IgD-negative memory B cell (primary cell): ENCODE measurements at regions not wholly inside any gene's neighbourhood (a gene's known extent, or its start where the extent isn't known, plus 50 kb on each side); places are given as distances from the start of the nearest gene placed in this dataset.
A peak's percentile ranks its signal among the peaks of the same experiment; 100 is the strongest.
"Not testable (repeated sequence)": the region's sequence is repeated elsewhere in the genome, so short reads cannot be mapped to it uniquely, and the experiment has no call there.

Experiments used
- H3K27ac Mint-ChIP-seq, 3 donors: one replicate each; pipeline ENCODE4 v1.8.0; 2020 to 2022; ENCODE audit warnings: mild to moderate bottlenecking in 3 of 3, mixed read lengths in 3 of 3, moderate library complexity in 1 of 3
- H3K27me3 Mint-ChIP-seq: one replicate; pipeline ENCODE4 v1.8.0; 2021; ENCODE audit warnings: mixed read lengths
- H3K36me3 Mint-ChIP-seq: one replicate; pipeline ENCODE4 v1.8.0; 2020; ENCODE audit warnings: mild to moderate bottlenecking, mixed read lengths
- H3K4me1 Mint-ChIP-seq, 3 donors: one replicate each; pipeline ENCODE4 v1.8.0; 2020 to 2022; ENCODE audit warnings: mixed read lengths in 3 of 3, mild to moderate bottlenecking in 1 of 3
- H3K4me3 Mint-ChIP-seq, 4 donors: one replicate each; pipeline ENCODE4 v1.8.0; 2020 to 2022; ENCODE audit warnings: mild to moderate bottlenecking in 4 of 4, mixed read lengths in 4 of 4, moderate library complexity in 3 of 4
- H3K9me3 Mint-ChIP-seq, 3 donors: one replicate each; pipeline ENCODE4 v1.8.0; 2020 to 2021; ENCODE audit warnings: mixed read lengths in 3 of 3, mild to moderate bottlenecking in 1 of 3

DNA sequence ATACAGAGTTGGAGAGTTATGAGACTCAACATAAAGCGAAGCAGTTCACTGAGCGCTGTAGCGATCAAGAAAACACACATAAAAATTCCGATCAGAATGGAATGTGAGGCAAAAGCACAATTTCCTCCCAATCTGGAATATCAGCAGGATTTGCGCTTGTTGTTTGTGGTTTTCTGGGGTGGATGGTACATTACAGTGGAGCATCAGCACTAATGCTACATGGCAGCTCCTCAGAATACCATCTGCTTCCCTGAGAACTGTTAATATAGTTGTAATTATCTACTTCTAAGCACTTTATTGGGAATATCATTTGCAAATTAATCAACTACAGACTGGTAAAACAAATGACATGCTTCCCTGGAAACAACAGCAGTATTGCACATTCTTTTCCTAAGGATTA is 324.1 kb upstream of the PPARGC1A start:
- H3K4me3 Mint-ChIP-seq = no peak overlapping the region
- H3K4me1 Mint-ChIP-seq = no peaks in the 10 kb centered on the region
- H3K9me3 Mint-ChIP-seq = peaks cover 0 to 4% (median 3%) of the 10 kb centered on the region in 3 donors
- H3K36me3 Mint-ChIP-seq = no peaks in the 10 kb centered on the region
- no peaks in the 10 kb centered on the region for H3K27me3 Mint-ChIP-seq
- no peak overlapping the region for H3K27ac Mint-ChIP-seq

DNA sequence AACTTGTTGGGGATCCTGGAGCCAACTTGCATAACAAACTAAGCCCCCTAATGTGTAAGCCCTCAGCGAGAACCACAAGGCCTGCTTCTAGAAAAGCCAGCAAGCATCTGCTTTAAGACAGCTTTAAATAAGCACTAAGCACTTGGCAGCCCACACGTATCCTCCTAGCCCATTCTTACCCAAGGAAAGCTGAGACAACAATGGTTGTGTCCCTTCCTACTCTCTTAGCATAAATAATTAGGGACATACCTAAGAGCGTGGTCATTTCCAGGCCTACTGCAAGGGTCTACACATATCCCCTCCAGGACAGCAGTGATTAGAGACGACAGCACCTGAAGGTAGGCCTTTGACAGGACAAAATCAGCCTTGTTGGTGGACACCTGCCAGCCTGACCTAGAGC is 322.8 kb upstream of the PPARGC1A start:
- Mint-ChIP-seq H3K4me1 (no peaks in the 10 kb centered on the region), H3K9me3 (peaks cover 0 to 5% (median 0%) of the 10 kb centered on the region in 3 donors), H3K27ac (no peak overlapping the region), H3K4me3 (no peak overlapping the region), H3K27me3 (no peaks in the 10 kb centered on the region), H3K36me3 (no peaks in the 10 kb centered on the region)

DNA sequence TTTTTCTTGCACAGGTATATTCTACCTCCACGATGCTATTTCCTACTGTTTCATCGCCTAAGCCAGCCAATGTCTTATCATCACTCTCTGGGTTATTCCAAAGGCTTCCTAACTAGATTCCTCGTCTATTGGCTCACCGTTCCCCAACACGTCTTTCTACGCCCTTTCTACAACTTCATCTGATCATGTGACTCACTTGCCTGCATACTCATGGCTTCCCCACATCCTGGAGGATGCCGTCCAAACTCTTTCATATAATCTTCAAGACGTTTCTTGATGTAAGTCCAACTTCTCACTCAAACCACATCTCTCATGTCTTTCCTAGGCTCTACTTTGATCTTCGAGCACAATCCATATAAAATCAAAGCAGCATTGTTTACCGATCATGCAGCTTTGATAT is 322.0 kb upstream of the PPARGC1A start:
- Mint-ChIP-seq H3K36me3 (no peaks in the 10 kb centered on the region), H3K27me3 (no peaks in the 10 kb centered on the region), H3K27ac (no peak overlapping the region)

DNA sequence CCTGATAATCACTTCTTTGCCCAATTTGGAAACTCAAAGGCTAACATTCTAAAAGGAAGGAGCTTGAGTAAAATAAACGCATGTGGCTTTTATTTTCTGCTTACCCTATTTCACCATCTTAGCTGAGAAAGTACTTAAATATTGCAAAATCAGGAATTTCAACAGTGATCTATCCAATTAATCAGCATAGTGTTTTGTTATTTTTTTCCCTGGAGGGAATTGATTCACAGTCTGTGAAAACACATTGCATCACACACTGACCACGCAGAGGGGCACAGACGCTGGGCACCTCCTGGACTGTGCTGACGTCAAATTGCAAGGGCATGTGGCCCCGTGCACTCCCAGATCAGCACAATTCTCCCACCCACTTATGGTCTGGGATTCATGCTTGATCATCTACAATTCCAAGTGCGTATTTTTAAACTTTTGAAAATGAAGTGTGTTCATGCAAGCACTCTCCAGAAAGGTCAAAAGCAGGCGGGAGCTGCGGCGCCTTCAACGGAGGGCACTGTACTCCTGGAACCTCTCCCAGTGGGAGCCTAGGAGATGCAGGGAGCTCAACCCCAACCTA is 320.6 kb upstream of the PPARGC1A start:
- peaks cover 0 to 5% (median 0%) of the 10 kb centered on the region in 3 donors for H3K9me3 Mint-ChIP-seq
- no peaks in the 10 kb centered on the region for H3K27me3 Mint-ChIP-seq
- H3K27ac Mint-ChIP-seq = no peak overlapping the region
- no peaks in the 10 kb centered on the region for H3K36me3 Mint-ChIP-seq
- no peaks in the 10 kb centered on the region for H3K4me1 Mint-ChIP-seq
- no peak overlapping the region for H3K4me3 Mint-ChIP-seq

More for the DNA sequence above, 322.0 kb upstream of the PPARGC1A start:
- H3K9me3 Mint-ChIP-seq = peaks cover 0 to 5% (median 0%) of the 10 kb centered on the region in 3 donors
- no peak overlapping the region for H3K4me3 Mint-ChIP-seq
- H3K4me1 Mint-ChIP-seq = no peaks in the 10 kb centered on the region

DNA sequence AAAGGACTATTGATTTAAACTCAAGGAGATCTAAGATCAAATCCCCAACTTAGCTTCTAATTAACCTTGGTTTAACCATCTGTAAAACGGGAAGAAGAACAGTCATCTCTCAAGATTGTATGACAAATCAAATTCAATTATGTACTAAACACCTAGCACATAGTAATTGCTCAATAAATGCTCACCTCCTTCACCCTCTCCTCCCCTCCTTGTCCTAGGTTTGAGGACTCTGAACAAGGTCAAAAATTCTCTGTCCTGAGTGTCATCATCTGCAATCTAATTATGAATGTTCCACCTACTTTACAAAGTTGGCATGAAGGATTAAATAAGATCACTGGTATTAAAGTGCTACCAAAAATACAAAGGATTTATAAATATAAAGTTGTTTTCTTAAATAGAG is 320.1 kb upstream of the PPARGC1A start:
- H3K27ac Mint-ChIP-seq = no peak overlapping the region
- H3K9me3 Mint-ChIP-seq = peaks cover 0 to 5% (median 0%) of the 10 kb centered on the region in 3 donors
- H3K4me3 Mint-ChIP-seq = no peak overlapping the region
- H3K27me3 Mint-ChIP-seq = no peaks in the 10 kb centered on the region
- H3K36me3 Mint-ChIP-seq = no peaks in the 10 kb centered on the region
- no peaks in the 10 kb centered on the region for H3K4me1 Mint-ChIP-seq

DNA sequence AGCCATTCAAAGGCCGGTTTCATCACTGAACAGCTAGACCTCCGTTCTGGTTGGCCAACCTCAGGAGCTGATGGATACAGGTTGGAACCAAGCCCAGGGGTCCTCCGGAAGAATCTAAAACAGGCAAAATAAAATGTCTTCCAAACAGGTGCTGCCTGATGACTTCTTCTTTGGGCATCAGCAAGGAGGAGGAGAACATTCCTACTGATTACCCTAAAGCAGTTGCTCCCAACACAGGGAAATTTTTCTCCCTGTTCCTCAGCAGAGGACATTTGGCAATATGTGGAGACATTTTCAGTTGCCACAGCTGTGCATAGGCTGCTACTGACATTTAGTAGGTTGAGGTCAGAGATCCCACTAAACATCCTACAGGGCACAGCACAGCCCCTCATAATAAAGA is 319.3 kb upstream of the PPARGC1A start:
- Mint-ChIP-seq H3K4me1 (no peaks in the 10 kb centered on the region), H3K4me3 (no peak overlapping the region), H3K9me3 (peaks cover 0 to 5% (median 0%) of the 10 kb centered on the region in 3 donors), H3K36me3 (no peaks in the 10 kb centered on the region), H3K27ac (no peak overlapping the region), H3K27me3 (no peaks in the 10 kb centered on the region)

DNA sequence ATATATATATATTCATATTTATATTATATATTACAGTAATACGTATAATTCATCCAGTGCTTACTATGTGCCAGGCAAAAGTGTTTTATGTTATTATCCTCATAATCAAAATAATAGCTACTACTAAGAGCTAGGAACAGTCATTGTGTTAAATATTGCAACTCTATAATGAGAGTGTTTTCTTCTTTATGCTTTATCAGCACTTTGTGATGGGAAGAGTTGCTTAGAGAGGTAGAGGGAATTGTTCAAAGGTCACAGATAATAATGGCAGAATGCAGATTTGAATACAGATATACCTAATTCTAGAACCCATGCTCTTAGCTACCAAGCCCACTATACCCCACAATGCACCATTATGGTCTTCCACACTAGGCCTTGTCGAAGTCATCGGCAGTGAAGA is 318.8 kb upstream of the PPARGC1A start:
- Mint-ChIP-seq H3K9me3 (peaks cover 0 to 5% (median 0%) of the 10 kb centered on the region in 3 donors), H3K4me1 (no peaks in the 10 kb centered on the region), H3K27ac (no peak overlapping the region), H3K4me3 (no peak overlapping the region), H3K27me3 (no peaks in the 10 kb centered on the region), H3K36me3 (no peaks in the 10 kb centered on the region)

DNA sequence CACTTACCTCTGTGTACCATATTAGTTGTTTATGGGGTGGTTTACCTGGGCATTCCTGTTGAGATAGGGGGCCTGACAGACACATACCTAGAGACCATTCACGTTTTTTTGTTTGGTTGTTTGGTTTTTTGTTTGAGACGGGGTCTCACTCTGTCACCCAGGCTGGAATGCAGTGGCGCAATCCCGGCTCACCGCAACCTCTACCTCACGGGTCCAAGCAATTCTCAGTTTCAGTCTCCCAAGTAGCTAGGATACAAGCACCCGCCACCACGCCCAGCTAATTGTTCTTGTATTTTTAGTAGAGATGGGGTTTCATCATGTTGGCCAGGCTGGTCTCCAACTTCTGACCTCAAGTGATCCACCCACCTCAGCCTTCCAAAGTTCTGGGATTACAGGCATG is 314.9 kb upstream of the PPARGC1A start:
- not testable (repeated sequence) for H3K9me3 Mint-ChIP-seq, H3K27ac Mint-ChIP-seq, H3K27me3 Mint-ChIP-seq, H3K36me3 Mint-ChIP-seq, H3K4me1 Mint-ChIP-seq, H3K4me3 Mint-ChIP-seq

DNA sequence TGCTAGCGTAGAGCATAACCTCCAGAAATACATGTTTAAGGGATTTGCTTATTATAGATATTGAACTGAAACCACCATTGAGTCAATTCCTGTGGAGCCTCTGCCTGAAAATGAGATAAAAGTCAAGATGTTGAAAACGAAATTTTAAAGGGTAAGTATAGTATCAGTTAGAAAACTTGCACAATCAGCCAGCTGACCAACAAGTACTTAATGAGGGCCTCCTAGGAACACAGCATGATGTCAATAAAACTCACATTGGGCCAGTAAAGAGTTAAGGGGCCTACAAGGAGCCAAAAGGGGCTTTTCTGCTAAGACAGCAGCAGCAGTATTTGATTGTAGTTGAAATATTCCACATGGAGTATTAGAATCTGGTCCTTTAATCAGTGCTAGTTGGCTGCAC is 314.1 kb upstream of the PPARGC1A start:
- H3K4me1 Mint-ChIP-seq = no peaks in the 10 kb centered on the region
- H3K27me3 Mint-ChIP-seq = no peaks in the 10 kb centered on the region
- peaks cover 0 to 2% (median 0%) of the 10 kb centered on the region in 3 donors for H3K9me3 Mint-ChIP-seq
- H3K36me3 Mint-ChIP-seq = no peaks in the 10 kb centered on the region
- peak overlapping the region in 1 of 4 donors; percentile 12 for H3K4me3 Mint-ChIP-seq
- H3K27ac Mint-ChIP-seq = no peak overlapping the region

DNA sequence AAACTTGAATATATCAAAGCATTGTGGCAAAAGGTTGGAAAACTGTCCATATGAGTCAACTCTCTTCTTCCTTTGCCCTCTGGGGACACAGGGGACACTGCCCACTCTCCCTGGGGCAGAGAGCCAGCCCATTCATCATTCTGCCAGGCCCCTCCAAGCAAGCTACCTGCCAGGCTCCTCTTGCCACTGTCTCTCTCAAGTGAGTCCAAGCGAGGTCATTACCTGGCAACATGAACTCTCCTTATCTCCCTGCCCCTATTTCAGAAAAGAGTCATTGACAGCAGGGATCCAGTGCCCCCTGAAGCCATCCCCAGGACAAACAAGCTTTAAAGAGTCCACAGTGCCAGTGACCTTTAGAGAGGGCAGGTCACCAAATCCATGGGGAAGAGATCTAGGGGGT is 312.7 kb upstream of the PPARGC1A start:
- no peaks in the 10 kb centered on the region for H3K4me1 Mint-ChIP-seq
- no peaks in the 10 kb centered on the region for H3K36me3 Mint-ChIP-seq
- H3K27ac Mint-ChIP-seq = peak overlapping the region in 2 of 3 donors; percentile 23 to 41
- H3K4me3 Mint-ChIP-seq = no peak overlapping the region
- H3K27me3 Mint-ChIP-seq = no peaks in the 10 kb centered on the region
- no peaks in the 10 kb centered on the region for H3K9me3 Mint-ChIP-seq

DNA sequence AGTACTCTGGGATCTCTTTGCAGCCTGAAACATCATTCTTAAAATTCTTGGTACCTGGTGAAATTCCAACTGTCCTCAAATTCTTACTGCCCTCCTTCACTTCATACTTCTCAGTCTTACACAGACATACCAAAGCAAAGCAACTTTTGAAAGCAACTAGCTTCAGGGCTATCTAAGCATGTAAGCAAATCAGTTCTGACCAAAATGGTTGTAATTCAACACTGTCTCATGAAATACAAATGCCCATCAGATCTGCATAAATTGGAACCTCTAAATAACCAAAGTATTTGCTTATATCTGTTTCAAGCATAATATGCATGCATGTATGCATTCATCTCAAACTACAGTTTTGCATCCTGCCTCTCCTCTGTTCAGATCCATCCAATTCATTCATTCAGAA is 308.1 kb upstream of the PPARGC1A start:
- Mint-ChIP-seq H3K4me3 (no peak overlapping the region), H3K36me3 (no peaks in the 10 kb centered on the region), H3K27ac (no peak overlapping the region), H3K27me3 (no peaks in the 10 kb centered on the region), H3K4me1 (no peaks in the 10 kb centered on the region), H3K9me3 (peaks cover 0 to 2% (median 0%) of the 10 kb centered on the region in 3 donors)

DNA sequence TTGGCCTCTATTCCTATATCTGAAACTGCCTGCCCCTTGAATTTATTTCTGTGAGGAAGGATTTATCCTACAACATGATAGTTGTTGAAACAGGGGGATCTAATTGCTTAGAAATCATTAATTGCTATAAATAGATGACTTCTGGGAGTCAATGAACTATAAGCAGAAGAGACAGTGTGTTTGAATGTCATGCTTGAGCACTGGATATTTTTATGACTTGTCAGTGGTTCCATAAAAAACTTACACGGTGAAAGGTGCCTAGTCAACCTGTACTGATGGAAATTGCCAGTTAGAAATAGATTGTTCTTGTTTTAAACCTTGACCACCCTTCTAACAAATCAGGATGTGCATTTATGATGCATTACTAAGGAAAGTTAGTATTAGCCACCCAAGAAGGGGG is 306.9 kb upstream of the PPARGC1A start:
- H3K4me1 Mint-ChIP-seq = no peaks in the 10 kb centered on the region
- H3K27me3 Mint-ChIP-seq = no peaks in the 10 kb centered on the region
- peaks cover 0 to 2% (median 2%) of the 10 kb centered on the region in 3 donors for H3K9me3 Mint-ChIP-seq
- no peak overlapping the region for H3K4me3 Mint-ChIP-seq
- no peak overlapping the region for H3K27ac Mint-ChIP-seq
- no peaks in the 10 kb centered on the region for H3K36me3 Mint-ChIP-seq

DNA sequence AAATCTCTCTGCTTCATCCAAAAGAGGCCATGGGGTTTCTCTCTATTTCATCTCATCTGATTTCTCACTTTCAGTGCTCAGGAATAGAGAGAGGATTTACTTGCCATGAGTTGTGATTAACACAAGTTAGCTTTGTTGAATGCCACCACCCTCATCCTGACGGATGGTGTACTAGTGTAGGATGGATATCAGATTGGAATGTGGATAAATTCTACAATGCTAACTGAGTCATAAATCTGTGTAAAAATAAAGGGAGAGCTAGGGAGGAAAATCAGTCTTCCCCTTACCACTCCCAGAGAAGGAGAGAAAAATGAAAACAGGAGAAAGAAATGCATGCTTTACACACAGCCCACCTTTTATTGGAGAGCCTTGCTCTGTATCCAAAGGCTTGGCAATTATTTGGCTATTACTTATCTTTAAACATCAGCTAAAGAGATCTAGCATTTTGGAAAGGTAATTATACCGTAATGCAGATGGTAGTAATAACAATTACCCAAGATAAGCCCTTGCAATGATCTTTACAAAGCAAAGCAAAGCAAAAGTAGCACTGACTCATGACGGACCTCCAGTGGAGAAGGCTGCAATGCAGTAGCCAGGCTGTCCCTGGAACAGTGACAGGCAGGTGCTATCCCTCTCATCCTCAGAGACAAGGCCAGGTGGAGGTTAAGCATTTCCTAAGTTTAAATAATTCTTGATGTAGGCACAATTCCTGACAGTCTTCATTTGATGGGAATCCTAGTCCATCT is 306.3 kb upstream of the PPARGC1A start:
- Mint-ChIP-seq H3K36me3 (no peaks in the 10 kb centered on the region), H3K27me3 (no peaks in the 10 kb centered on the region), H3K4me3 (no peak overlapping the region), H3K4me1 (no peaks in the 10 kb centered on the region), H3K27ac (no peak overlapping the region), H3K9me3 (peaks cover 0 to 2% (median 2%) of the 10 kb centered on the region in 3 donors)

DNA sequence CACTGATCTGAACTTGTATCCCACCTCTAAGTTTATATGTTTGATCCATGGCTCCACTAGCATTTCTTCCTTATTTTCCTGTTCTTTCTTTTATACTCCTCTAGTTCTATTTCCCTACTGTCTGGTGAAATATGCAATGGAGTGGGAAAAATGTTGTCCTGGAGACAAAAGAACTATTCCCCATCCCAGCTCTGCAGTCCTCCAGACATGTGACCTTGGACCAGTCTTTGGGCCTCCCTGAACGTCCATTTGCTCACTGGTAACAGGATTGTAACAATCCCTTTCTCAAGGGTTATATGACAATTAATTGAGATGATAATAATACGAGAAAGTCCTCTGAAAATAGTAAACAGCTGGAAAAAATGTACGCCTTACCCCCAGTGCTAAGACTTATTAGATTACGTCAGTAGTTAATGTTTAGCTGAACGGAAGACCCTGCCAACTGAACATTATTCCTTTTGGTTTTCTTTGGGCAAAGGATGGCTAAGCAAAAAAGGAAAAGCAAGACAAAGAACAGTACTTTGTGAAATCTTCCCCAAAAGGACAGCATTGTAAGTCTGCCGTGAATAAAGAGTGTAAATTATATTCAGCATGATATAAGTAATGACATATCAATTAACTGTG is 302.3 kb upstream of the PPARGC1A start:
- no peak overlapping the region for H3K4me3 Mint-ChIP-seq
- peaks cover 0 to 6% (median 2%) of the 10 kb centered on the region in 3 donors for H3K9me3 Mint-ChIP-seq
- no peaks in the 10 kb centered on the region for H3K4me1 Mint-ChIP-seq
- no peaks in the 10 kb centered on the region for H3K36me3 Mint-ChIP-seq
- H3K27ac Mint-ChIP-seq = no peak overlapping the region
- H3K27me3 Mint-ChIP-seq = no peaks in the 10 kb centered on the region

DNA sequence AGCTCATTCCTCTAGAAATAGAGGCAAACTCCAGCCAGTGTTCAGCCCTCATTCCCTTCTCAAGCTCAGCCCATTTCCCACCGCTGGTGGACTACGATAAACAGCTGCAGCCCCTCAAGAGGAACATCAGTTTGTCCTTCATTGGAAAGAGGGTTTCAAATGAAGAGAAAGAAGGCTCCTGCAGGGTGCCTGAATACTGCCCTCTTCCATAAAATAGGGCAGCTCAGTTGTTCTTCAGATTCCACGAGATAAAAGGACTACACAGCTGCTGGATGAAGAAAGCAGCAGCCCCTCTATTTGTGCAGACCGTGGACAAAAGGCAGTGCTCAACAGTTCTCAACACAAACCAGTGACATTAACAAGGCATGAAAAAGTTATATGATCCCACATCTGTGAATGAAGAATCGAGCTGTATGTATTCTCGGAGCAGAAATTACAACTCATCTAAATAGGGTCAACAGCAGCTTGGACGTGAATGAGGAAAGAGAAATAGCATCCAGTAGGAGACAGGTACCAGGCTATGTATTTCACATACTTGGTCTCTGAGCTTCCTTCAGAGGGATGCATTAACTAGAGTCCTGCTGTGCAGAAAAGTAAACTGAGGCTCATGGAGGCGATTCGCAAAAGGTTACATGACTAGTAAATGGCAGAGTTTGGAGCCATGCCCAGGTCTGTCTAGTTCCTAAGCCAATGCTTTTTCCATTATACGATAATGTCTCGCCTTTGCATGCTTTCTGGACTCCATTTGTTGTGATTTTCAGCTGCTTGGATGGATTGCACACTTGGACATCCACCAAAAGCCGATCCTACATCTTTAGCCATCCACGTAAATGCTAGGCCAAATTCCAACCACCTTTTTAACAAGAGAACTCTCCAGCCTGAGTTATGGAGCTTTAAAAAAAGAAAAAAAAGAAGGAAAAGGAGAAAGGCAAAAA is 301.2 kb upstream of the PPARGC1A start:
- H3K9me3 Mint-ChIP-seq = peaks cover 0 to 6% (median 2%) of the 10 kb centered on the region in 3 donors
- H3K36me3 Mint-ChIP-seq = no peaks in the 10 kb centered on the region
- H3K4me1 Mint-ChIP-seq = no peaks in the 10 kb centered on the region
- peak overlapping the region in 1 of 3 donors; percentile 29 for H3K27ac Mint-ChIP-seq
- H3K4me3 Mint-ChIP-seq = no peak overlapping the region
- no peaks in the 10 kb centered on the region for H3K27me3 Mint-ChIP-seq
